ENCODE measurements at regions not wholly inside any gene's neighbourhood (a gene's known extent, or its start where the extent isn't known, plus 50 kb on each side); places are given as distances from the start of the nearest gene placed in this dataset.

DNA sequence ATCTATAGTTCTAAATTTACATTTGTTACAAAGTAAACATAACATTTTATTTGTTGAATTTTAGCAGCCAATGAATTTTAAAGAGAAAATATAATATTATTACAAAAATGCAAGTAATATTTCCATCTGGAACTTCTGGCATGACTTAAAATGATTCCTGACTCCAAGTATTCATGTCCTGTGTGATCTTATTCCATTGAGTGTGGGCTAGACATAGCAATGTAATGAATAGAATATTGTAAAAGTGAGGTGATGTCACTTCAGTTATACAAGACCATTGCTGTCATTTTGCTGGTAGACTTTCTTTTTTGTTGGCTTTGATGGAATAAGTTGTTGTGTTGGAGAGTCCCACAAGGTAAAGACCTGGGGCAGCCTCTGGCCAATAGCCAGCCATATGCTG is 912.2 kb upstream of the PIK3C3 start:
- H3K27ac ChIP-seq (ENCODE audit: low read depth, low read length), result no peak overlapping the region
- H3F3A ChIP-seq (ENCODE audit: control insufficient read depth, insufficient read depth), result no peaks in the 10 kb centered on the region
- no peaks in the 10 kb centered on the region for H3K36me3 ChIP-seq (ENCODE audit: control insufficient read depth, low read length)
- H3K79me2 ChIP-seq (ENCODE audit: control insufficient read depth, low read length), result no peaks in the 10 kb centered on the region
- no peaks in the 10 kb centered on the region for H3K9me3 ChIP-seq (ENCODE audit: control insufficient read depth, insufficient read depth, low read length)
- no peaks in the 10 kb centered on the region for H4K20me1 ChIP-seq (ENCODE audit: control insufficient read depth, insufficient read depth, low read depth, low read length)
- H3K4me2 ChIP-seq (ENCODE audit: low read length), result no peak overlapping the region
- H3K27me3 ChIP-seq (ENCODE audit: control insufficient read depth, low read length), result no peaks in the 10 kb centered on the region
- TF ChIP-seq EZH2phosphoT487 (IDR thresholded peaks at IDR 0.05; ENCODE audit: borderline replicate concordance, low read length), result no peak
- TF ChIP-seq, protein P1, sequence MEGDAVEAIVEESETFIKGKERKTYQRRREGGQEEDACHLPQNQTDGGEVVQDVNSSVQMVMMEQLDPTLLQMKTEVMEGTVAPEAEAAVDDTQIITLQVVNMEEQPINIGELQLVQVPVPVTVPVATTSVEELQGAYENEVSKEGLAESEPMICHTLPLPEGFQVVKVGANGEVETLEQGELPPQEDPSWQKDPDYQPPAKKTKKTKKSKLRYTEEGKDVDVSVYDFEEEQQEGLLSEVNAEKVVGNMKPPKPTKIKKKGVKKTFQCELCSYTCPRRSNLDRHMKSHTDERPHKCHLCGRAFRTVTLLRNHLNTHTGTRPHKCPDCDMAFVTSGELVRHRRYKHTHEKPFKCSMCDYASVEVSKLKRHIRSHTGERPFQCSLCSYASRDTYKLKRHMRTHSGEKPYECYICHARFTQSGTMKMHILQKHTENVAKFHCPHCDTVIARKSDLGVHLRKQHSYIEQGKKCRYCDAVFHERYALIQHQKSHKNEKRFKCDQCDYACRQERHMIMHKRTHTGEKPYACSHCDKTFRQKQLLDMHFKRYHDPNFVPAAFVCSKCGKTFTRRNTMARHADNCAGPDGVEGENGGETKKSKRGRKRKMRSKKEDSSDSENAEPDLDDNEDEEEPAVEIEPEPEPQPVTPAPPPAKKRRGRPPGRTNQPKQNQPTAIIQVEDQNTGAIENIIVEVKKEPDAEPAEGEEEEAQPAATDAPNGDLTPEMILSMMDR (IDR thresholded peaks at IDR 0.05; ENCODE audit: low read depth, low read length, poor library complexity, severe bottlenecking), result no peak
- H3K9me2 ChIP-seq (replicated peaks; ENCODE audit: control insufficient read depth, low read length), result no peaks in the 10 kb centered on the region
- H3K4me3 ChIP-seq (ENCODE audit: low read length), result no peak overlapping the region
- no peaks in the 10 kb centered on the region for H3K4me1 ChIP-seq (ENCODE audit: control insufficient read depth, low read length)

DNA sequence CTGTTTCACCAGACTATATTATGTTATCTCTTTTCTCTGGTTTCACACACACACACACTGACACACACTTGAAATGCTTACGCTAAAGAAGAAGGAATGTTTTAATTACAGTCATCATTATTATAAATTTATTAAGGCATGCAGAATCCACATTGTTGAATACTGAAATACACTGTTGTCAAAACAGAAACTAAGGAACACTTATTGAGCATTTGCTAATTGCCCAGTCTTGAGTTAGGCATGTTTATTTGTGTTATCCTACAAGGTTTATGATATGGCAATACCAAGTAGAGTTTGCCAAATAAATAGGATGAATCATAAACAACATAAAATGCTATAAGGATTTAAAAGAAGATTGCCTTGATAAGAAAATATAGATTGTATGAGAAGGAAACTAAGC is 917.0 kb upstream of the PIK3C3 start:
- TF ChIP-seq, protein P1 (IDR thresholded peaks at IDR 0.05; ENCODE audit: low read depth, low read length, poor library complexity, severe bottlenecking), result no peak
- no peak for TF ChIP-seq EZH2phosphoT487 (IDR thresholded peaks at IDR 0.05; ENCODE audit: borderline replicate concordance, low read length)
- H3K79me2 ChIP-seq (ENCODE audit: control insufficient read depth, low read length), result no peaks in the 10 kb centered on the region

DNA sequence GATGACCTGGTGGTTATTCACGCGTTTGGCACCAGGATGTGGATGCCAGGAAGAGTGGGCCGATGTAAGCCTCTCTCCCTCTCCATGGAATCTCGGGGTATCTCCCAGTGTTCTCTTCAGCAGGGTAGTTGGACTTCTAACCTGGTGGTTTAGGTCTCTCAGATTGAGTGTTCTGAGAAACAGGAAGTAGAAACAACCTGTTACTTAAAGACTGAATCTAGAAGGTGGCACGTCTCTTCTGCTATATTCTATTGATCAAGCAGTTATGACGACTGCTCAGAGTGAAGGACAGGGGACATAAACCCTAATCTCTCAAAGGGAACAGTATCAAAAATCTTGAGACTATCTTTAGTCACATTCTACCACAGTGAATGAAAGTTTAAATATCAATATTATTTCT is 918.7 kb upstream of the PIK3C3 start:
- TF ChIP-seq EZH2phosphoT487 (IDR thresholded peaks at IDR 0.05; ENCODE audit: borderline replicate concordance, low read length), result no peak
- TF ChIP-seq, protein P1 (IDR thresholded peaks at IDR 0.05; ENCODE audit: low read depth, low read length, poor library complexity, severe bottlenecking), result no peak
- no peaks in the 10 kb centered on the region for H3K27me3 ChIP-seq (ENCODE audit: control insufficient read depth, low read length)
- H3K79me2 ChIP-seq (ENCODE audit: control insufficient read depth, low read length), result no peaks in the 10 kb centered on the region
- no peak overlapping the region for H3K27ac ChIP-seq (ENCODE audit: low read depth, low read length)
- H3K9me2 ChIP-seq (replicated peaks; ENCODE audit: control insufficient read depth, low read length), result no peaks in the 10 kb centered on the region
- no peaks in the 10 kb centered on the region for H3K9me3 ChIP-seq (ENCODE audit: control insufficient read depth, insufficient read depth, low read length)
- no peaks in the 10 kb centered on the region for H3K36me3 ChIP-seq (ENCODE audit: control insufficient read depth, low read length)
- no peak overlapping the region for H3K4me2 ChIP-seq (ENCODE audit: low read length)
- no peaks in the 10 kb centered on the region for H3K4me1 ChIP-seq (ENCODE audit: control insufficient read depth, low read length)
- no peaks in the 10 kb centered on the region for H4K20me1 ChIP-seq (ENCODE audit: control insufficient read depth, insufficient read depth, low read depth, low read length)
- no peaks in the 10 kb centered on the region for H3F3A ChIP-seq (ENCODE audit: control insufficient read depth, insufficient read depth)
- H3K4me3 ChIP-seq (ENCODE audit: low read length), result no peak overlapping the region

More for the DNA sequence above, 917.0 kb upstream of the PIK3C3 start:
- no peak overlapping the region for H3K4me3 ChIP-seq (ENCODE audit: low read length)
- H3K4me2 ChIP-seq (ENCODE audit: low read length), result no peak overlapping the region
- no peaks in the 10 kb centered on the region for H3K9me2 ChIP-seq (replicated peaks; ENCODE audit: control insufficient read depth, low read length)
- no peaks in the 10 kb centered on the region for H3K9me3 ChIP-seq (ENCODE audit: control insufficient read depth, insufficient read depth, low read length)
- no peaks in the 10 kb centered on the region for H3K27me3 ChIP-seq (ENCODE audit: control insufficient read depth, low read length)
- H4K20me1 ChIP-seq (ENCODE audit: control insufficient read depth, insufficient read depth, low read depth, low read length), result no peaks in the 10 kb centered on the region
- H3K36me3 ChIP-seq (ENCODE audit: control insufficient read depth, low read length), result no peaks in the 10 kb centered on the region
- no peaks in the 10 kb centered on the region for H3F3A ChIP-seq (ENCODE audit: control insufficient read depth, insufficient read depth)
- H3K4me1 ChIP-seq (ENCODE audit: control insufficient read depth, low read length), result no peaks in the 10 kb centered on the region
- no peak overlapping the region for H3K27ac ChIP-seq (ENCODE audit: low read depth, low read length)

DNA sequence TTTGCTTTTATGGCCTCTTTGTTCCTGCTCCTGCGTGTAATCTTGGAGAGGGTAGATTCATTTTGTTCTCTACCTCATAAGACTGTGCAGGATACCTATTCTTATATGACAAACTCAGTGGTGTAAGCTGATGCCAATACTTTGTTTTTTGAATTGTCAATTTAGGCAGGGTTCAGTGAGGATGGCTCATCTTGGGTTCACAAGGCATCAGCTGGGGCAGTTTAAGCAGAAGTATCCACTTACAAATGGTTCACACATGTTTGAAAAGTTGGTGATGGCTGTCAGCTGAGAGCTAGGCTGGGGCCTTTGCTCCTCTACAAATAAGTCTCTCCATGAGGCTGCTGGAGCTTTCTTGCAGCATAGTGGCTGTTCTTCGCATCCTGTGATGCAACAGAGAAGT is 920.6 kb upstream of the PIK3C3 start:
- Histone ChIP-seq H3K9me2 (replicated peaks; ENCODE audit: control insufficient read depth, low read length) (no peaks in the 10 kb centered on the region), H3K9me3 (ENCODE audit: control insufficient read depth, insufficient read depth, low read length) (no peaks in the 10 kb centered on the region), H3K36me3 (ENCODE audit: control insufficient read depth, low read length) (no peaks in the 10 kb centered on the region), H3K79me2 (ENCODE audit: control insufficient read depth, low read length) (no peaks in the 10 kb centered on the region), H3K4me1 (ENCODE audit: control insufficient read depth, low read length) (no peaks in the 10 kb centered on the region), H3K4me2 (ENCODE audit: low read length) (no peak overlapping the region), H3F3A (ENCODE audit: control insufficient read depth, insufficient read depth) (no peaks in the 10 kb centered on the region), H4K20me1 (ENCODE audit: control insufficient read depth, insufficient read depth, low read depth, low read length) (no peaks in the 10 kb centered on the region), H3K4me3 (ENCODE audit: low read length) (no peak overlapping the region), H3K27ac (ENCODE audit: low read depth, low read length) (no peak overlapping the region), H3K27me3 (ENCODE audit: control insufficient read depth, low read length) (no peaks in the 10 kb centered on the region)
- no peak for TF ChIP-seq EZH2phosphoT487 (IDR thresholded peaks at IDR 0.05; ENCODE audit: borderline replicate concordance, low read length)
- TF ChIP-seq, protein P1 (IDR thresholded peaks at IDR 0.05; ENCODE audit: low read depth, low read length, poor library complexity, severe bottlenecking), result no peak

Measured in DOHH2 (cell line).